Natural killer cell treated with Interleukin-12 subunit alpha and Interleukin-12 subunit beta and Interleukin-15 and Interleukin-18, amount 100 ng/mL, for 72 hours (primary cell): ENCODE measurements at regions not wholly inside any gene's neighbourhood (a gene's known extent, or its start where the extent isn't known, plus 50 kb on each side); places are given as distances from the start of the nearest gene placed in this dataset.
"Not testable (repeated sequence)": the region's sequence is repeated elsewhere in the genome, so short reads cannot be mapped to it uniquely, and the experiment has no call there.

Experiments
- ATAC-seq, 2 donors: fragments of 150-1000 bp; cut with Tn5 transposase in 1 of 2; sonication (Bioruptor Pico), chemical (Tn5 transposase) in 1 of 2; 2 replicates each; pipeline ENCODE4 v1.10.0; 2021
- DNase-seq: peaks from one replicate; pipeline ENCODE4 v3.0.0; 2022; ENCODE audit warnings: low spot score
- H3K27ac Mint-ChIP-seq, 2 donors: 1 replicate in 1 of 2; 2 replicates in 1 of 2; pipeline ENCODE4 v1.8.0; 2022; ENCODE audit warnings: mixed read lengths in 2 of 2, mild to moderate bottlenecking in 1 of 2, moderate library complexity in 1 of 2
- H3K27me3 Mint-ChIP-seq, 2 donors: 1 replicate in 1 of 2; 2 replicates in 1 of 2; pipeline ENCODE4 v1.8.0; 2022; ENCODE audit warnings: mixed read lengths in 2 of 2
- H3K36me3 Mint-ChIP-seq: one replicate; pipeline ENCODE4 v1.8.0; 2022; ENCODE audit warnings: mixed read lengths
- H3K4me1 Mint-ChIP-seq, 2 donors: 1 replicate in 1 of 2; 2 replicates in 1 of 2; pipeline ENCODE4 v1.8.0; 2022; ENCODE audit warnings: low read depth in 2 of 2, mixed read lengths in 2 of 2, mild to moderate bottlenecking in 1 of 2
- H3K4me3 Mint-ChIP-seq: one replicate; pipeline ENCODE4 v1.8.0; 2022; ENCODE audit warnings: mixed read lengths
- H3K9me3 Mint-ChIP-seq: 2 replicates; pipeline ENCODE4 v1.8.0; 2022; ENCODE audit warnings: mixed read lengths

GRCh38 chr10:113498997-113499396 lies 53.9 kb upstream of the HABP2 start:
- no peak overlapping the region for H3K27ac Mint-ChIP-seq
- no peaks in the 10 kb centered on the region for H3K36me3 Mint-ChIP-seq
- no peak for DNase-seq
- H3K9me3 Mint-ChIP-seq: no peaks in the 10 kb centered on the region
- no peak for ATAC-seq
- H3K4me1 Mint-ChIP-seq: no peaks in the 10 kb centered on the region
- peaks cover 10 to 39% of the 10 kb centered on the region in 2 donors for H3K27me3 Mint-ChIP-seq
- H3K4me3 Mint-ChIP-seq: no peak overlapping the region

- Mint-ChIP-seq H3K4me1 (no peaks in the 10 kb centered on the region), H3K9me3 (no peaks in the 10 kb centered on the region), H3K4me3 (no peak overlapping the region), H3K27ac (no peak overlapping the region), H3K36me3 (no peaks in the 10 kb centered on the region), H3K27me3 (peaks cover 10 to 41% of the 10 kb centered on the region in 2 donors)
- DNase-seq: no peak
- ATAC-seq: no peak
Measured at GRCh38 chr10:113499806-113500205, 53.0 kb upstream of the HABP2 start.

- not testable (repeated sequence) for H3K4me1 Mint-ChIP-seq, H3K4me3 Mint-ChIP-seq, H3K9me3 Mint-ChIP-seq, DNase-seq, ATAC-seq, H3K36me3 Mint-ChIP-seq, H3K27ac Mint-ChIP-seq
- H3K27me3 Mint-ChIP-seq: peaks cover 6 to 29% of the 10 kb centered on the region in 2 donors
Measured at GRCh38 chr10:113501031-113501430, 51.8 kb upstream of the HABP2 start.
